Epithelial cell of esophagus (primary cell): ENCODE measurements at regions not wholly inside any gene's neighbourhood (a gene's known extent, or its start where the extent isn't known, plus 50 kb on each side); places are given as distances from the start of the nearest gene placed in this dataset.

Source experiments
- DNase-seq: peaks from one replicate; pipeline ENCODE4 v3.0.0; 2010; ENCODE audit warnings: low read depth
- H3K4me3 ChIP-seq: 2 replicates; pipeline ENCODE4 v1.5.1; 2011; ENCODE audit warnings: mild to moderate bottlenecking, low read length, control low read depth
- CTCF ChIP-seq: IDR thresholded peaks from 2 replicates; pipeline ENCODE4 v1.5.1; 2011; ENCODE audit warnings: low read depth, mild to moderate bottlenecking, low read length, control low read depth, inconsistent platforms; ENCODE audit not compliant: insufficient read depth; ENCODE audit errors: missing control alignments

GRCh38 chr2:221167561-221167960 is 404.5 kb downstream of the EPHA4 start:
- no peak for DNase-seq
- TF ChIP-seq CTCF = no peak
- H3K4me3 ChIP-seq = no peak overlapping the region

- no peak overlapping the region for H3K4me3 ChIP-seq
- no peak for TF ChIP-seq CTCF
- no peak for DNase-seq
Observed at GRCh38 chr2:221169724-221170123, 402.4 kb downstream of the EPHA4 start.

GRCh38 chr2:221170548-221170947 is 401.6 kb downstream of the EPHA4 start:
- TF ChIP-seq CTCF = no peak
- H3K4me3 ChIP-seq = no peak overlapping the region
- DNase-seq = no peak

GRCh38 chr2:221176667-221177066 is 395.4 kb downstream of the EPHA4 start:
- H3K4me3 ChIP-seq = no peak overlapping the region
- TF ChIP-seq CTCF = no peak
- DNase-seq = no peak

GRCh38 chr2:221178139-221178538 is 394.0 kb downstream of the EPHA4 start:
- no peak for DNase-seq
- H3K4me3 ChIP-seq = no peak overlapping the region
- no peak for TF ChIP-seq CTCF

- no peak overlapping the region for H3K4me3 ChIP-seq
- no peak for TF ChIP-seq CTCF
- DNase-seq = no peak
Observed at GRCh38 chr2:221186873-221187272, 385.2 kb downstream of the EPHA4 start.

- TF ChIP-seq CTCF = no peak
- no peak for DNase-seq
- H3K4me3 ChIP-seq = no peak overlapping the region
Observed at GRCh38 chr2:221189431-221190067, 382.6 kb downstream of the EPHA4 start.
